ENCODE measurements at regions not wholly inside any gene's neighbourhood (a gene's known extent, or its start where the extent isn't known, plus 50 kb on each side); places are given as distances from the start of the nearest gene placed in this dataset.

- no peaks in the 10 kb centered on the region for H3K4me1 ChIP-seq
- no peak overlapping the region for H3K27ac ChIP-seq
- no peaks in the 10 kb centered on the region for H3K27me3 ChIP-seq
- TF ChIP-seq, protein P1, sequence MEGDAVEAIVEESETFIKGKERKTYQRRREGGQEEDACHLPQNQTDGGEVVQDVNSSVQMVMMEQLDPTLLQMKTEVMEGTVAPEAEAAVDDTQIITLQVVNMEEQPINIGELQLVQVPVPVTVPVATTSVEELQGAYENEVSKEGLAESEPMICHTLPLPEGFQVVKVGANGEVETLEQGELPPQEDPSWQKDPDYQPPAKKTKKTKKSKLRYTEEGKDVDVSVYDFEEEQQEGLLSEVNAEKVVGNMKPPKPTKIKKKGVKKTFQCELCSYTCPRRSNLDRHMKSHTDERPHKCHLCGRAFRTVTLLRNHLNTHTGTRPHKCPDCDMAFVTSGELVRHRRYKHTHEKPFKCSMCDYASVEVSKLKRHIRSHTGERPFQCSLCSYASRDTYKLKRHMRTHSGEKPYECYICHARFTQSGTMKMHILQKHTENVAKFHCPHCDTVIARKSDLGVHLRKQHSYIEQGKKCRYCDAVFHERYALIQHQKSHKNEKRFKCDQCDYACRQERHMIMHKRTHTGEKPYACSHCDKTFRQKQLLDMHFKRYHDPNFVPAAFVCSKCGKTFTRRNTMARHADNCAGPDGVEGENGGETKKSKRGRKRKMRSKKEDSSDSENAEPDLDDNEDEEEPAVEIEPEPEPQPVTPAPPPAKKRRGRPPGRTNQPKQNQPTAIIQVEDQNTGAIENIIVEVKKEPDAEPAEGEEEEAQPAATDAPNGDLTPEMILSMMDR (IDR thresholded peaks at IDR 0.05) = no peak
- no peak for TF ChIP-seq POLR2A (IDR thresholded peaks at IDR 0.05)
- no peak for DNase-seq
- no peaks in the 10 kb centered on the region for H3K36me3 ChIP-seq
- H3K9me3 ChIP-seq = no peaks in the 10 kb centered on the region
- intact Hi-C loops (cut with DNase I; ENCODE audit: low total_unique reads) = no loop called here
- H3K4me3 ChIP-seq = no peak overlapping the region
Measured at GRCh38 chr3:182180654-182181385, 469.1 kb downstream of the SOX2 start.

DNA sequence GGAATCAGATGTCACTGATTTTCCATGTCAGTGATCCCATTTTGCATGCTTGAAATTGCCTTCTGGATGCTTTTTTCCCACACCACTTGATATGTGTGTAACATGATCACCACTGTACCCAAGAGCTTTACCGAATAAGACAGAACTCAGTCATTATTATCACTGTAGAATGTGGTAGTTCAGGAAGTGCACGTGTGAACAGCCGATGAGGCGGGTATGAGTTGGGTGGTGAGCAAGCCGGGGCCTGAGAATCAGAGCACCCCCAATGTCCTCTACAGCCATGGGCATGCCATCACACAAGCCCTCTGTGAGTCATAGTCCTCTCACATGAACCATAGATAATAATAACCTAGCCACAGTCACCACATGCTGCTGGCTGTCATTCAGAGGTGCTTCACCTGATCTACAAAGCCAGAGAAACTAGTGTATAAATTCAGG is 470.8 kb downstream of the SOX2 start:
- H3K27me3 ChIP-seq = no peaks in the 10 kb centered on the region
- H3K36me3 ChIP-seq = no peaks in the 10 kb centered on the region
- no peaks in the 10 kb centered on the region for H3K4me1 ChIP-seq
- no peak overlapping the region for H3K4me3 ChIP-seq
- TF ChIP-seq POLR2A (IDR thresholded peaks at IDR 0.05) = no peak
- TF ChIP-seq, protein P1 (IDR thresholded peaks at IDR 0.05) = no peak
- no peak for DNase-seq
- no peak overlapping the region for H3K27ac ChIP-seq
- intact Hi-C loops (cut with DNase I; ENCODE audit: low total_unique reads) = no loop called here
- H3K9me3 ChIP-seq = no peaks in the 10 kb centered on the region

GRCh38 chr3:182183716-182184430 is 472.1 kb downstream of the SOX2 start:
- TF ChIP-seq, protein P1 (IDR thresholded peaks at IDR 0.05) = no peak
- no peak for TF ChIP-seq POLR2A (IDR thresholded peaks at IDR 0.05)
- Histone ChIP-seq H3K27ac (no peak overlapping the region), H3K4me1 (no peaks in the 10 kb centered on the region), H3K4me3 (no peak overlapping the region), H3K9me3 (no peaks in the 10 kb centered on the region), H3K36me3 (no peaks in the 10 kb centered on the region), H3K27me3 (no peaks in the 10 kb centered on the region)
- intact Hi-C loops (cut with DNase I; ENCODE audit: low total_unique reads) = no loop called here
- DNase-seq = no peak

DNA sequence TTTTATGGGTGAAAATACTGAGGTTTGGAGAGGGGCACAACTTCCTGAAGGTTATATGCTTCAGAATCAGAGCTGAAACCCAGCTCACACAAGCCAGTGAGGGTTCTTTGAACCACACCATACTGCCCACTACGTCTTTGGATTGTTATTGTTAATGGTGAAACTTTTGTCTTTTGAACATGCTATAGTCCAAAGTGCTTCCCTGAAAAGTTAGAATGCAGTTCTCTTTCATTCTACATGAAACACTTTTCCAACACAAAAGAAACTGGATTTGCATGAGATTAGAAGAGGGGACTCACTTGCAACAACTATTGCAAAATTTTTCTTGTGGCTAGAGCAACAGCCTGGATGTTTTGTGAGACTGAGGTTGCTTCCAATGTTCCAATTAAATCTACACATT is 473.6 kb downstream of the SOX2 start:
- Histone ChIP-seq H3K4me1 (no peaks in the 10 kb centered on the region), H3K27ac (no peak overlapping the region), H3K4me3 (no peak overlapping the region), H3K27me3 (no peaks in the 10 kb centered on the region), H3K9me3 (no peaks in the 10 kb centered on the region), H3K36me3 (no peaks in the 10 kb centered on the region)
- TF ChIP-seq, protein P1 (IDR thresholded peaks at IDR 0.05) = no peak
- no peak for TF ChIP-seq POLR2A (IDR thresholded peaks at IDR 0.05)
- intact Hi-C loops (cut with DNase I; ENCODE audit: low total_unique reads) = no loop called here
- DNase-seq = no peak

DNA sequence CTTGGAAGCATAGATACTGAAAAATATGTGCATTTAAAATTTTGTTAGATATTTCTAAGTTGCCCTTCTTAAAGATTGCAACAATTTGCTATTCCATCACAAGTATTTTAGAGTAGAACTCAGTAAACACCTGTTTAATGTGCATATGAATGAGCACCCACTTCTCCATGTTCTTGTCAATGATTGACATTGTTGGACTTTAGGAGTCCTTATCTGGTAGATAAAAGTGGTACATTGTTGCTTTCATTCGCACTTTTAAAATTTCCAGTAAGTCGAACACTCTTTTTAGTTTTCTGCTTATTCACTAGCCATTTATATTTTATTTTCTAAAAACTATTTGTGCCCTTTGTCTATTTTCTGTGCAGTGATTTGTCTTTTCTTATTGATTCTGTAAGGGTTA is 478.3 kb downstream of the SOX2 start:
- Histone ChIP-seq H3K4me3 (no peak overlapping the region), H3K27me3 (no peaks in the 10 kb centered on the region), H3K36me3 (no peaks in the 10 kb centered on the region), H3K27ac (no peak overlapping the region), H3K9me3 (no peaks in the 10 kb centered on the region), H3K4me1 (no peaks in the 10 kb centered on the region)
- no peak for DNase-seq
- intact Hi-C loops (cut with DNase I; ENCODE audit: low total_unique reads) = no loop called here
- no peak for TF ChIP-seq POLR2A (IDR thresholded peaks at IDR 0.05)
- TF ChIP-seq, protein P1 (IDR thresholded peaks at IDR 0.05) = no peak

All from uterus (tissue), 3 donors.